Hepatocyte (in vitro differentiated cells): ENCODE measurements at regions not wholly inside any gene's neighbourhood (a gene's known extent, or its start where the extent isn't known, plus 50 kb on each side); places are given as distances from the start of the nearest gene placed in this dataset.

Experiments
- CTCF ChIP-seq: fragments of 200-600 bp; sonication (generic); IDR thresholded peaks from 2 replicates; pipeline ENCODE4 v1.5.1; 2016; ENCODE audit warnings: antibody characterized with exemption, mild to moderate bottlenecking; ENCODE audit not compliant: poor library complexity
- EZH2 ChIP-seq: fragments of 200-600 bp; sonication (generic); IDR thresholded peaks from 2 replicates; pipeline ENCODE4 v1.6.1; 2016; ENCODE audit warnings: antibody characterized with exemption, mild to moderate bottlenecking, borderline replicate concordance
- EZH2phosphoT487 ChIP-seq: fragments of 200-600 bp; sonication (generic); IDR thresholded peaks from one replicate; pipeline ENCODE4 v1.6.1; 2018; ENCODE audit warnings: antibody characterized with exemption, mild to moderate bottlenecking, low read depth, moderate library complexity; ENCODE audit not compliant: unreplicated experiment, severe bottlenecking

GRCh38 chr12:17695495-17695894 is 394.5 kb downstream of the RERGL start:
- TF ChIP-seq CTCF (no peak), EZH2 (no peak), EZH2phosphoT487 (no peak)
